K562 (cell line): ENCODE measurements at regions not wholly inside any gene's neighbourhood (a gene's known extent, or its start where the extent isn't known, plus 50 kb on each side); places are given as distances from the start of the nearest gene placed in this dataset.

Experiments used
- ATAC-seq: fragments of 200-7000 bp; cut with Tn5 transposase; 3 replicates; pipeline ENCODE4 v1.9.1; 2020; ENCODE audit warnings: moderate library complexity
- BruUV-seq: library from RNA; stranded (reverse); fragments of 400-500 nt; replicated peaks from 2 replicates; lab custom pipeline; 2021; lab: Mats Ljungman, UMichigan
- CTCF ChIA-PET: fragments of 300-600 bp; formaldehyde crosslinking; extraction: SDS; loops from one replicate; lab custom pipeline; 2021; ENCODE audit warnings: low intra/inter-chr PET ratio; lab: Yijun Ruan, JAX
- POLR2A ChIA-PET: fragments of 300-600, 350-650 bp; sonication (Branson Sonifier 250); formaldehyde crosslinking; extraction: SDS; loops from one replicate; lab custom pipeline; 2021; ENCODE audit warnings: antibody characterized with exemption, inconsistent platforms; lab: Yijun Ruan, JAX
- DNase-seq, 4 experiments: peaks; one replicate each; pipeline versions ENCODE4 v3.0.0 to v3.0.0-alpha.2; 2011 to 2018; ENCODE audit warnings: low spot score in 3 of 4, mixed read lengths in 3 of 4; ENCODE audit errors: extremely low read depth in 1 of 4
- FAIRE-seq: peaks from 2 replicates; lab custom pipeline; 2011; peaks lifted over from hg19 to GRCh38; lab: Jason Lieb, UNC
- H2AFZ ChIP-seq: 2 replicates; pipeline ENCODE4 v1.6.0; 2011; ENCODE audit warnings: low read depth, low read length, control low read depth, inconsistent platforms
- H3K27ac ChIP-seq: fragments of 200-600 bp; 3 replicates; pipeline ENCODE4 v1.8.0; 2011; ENCODE audit warnings: low read depth, mild to moderate bottlenecking, control low read depth, inconsistent platforms, low read length, moderate library complexity, mixed read lengths; ENCODE audit errors: extremely low read depth
- H3K27me3 ChIP-seq, 2 experiments: fragments of 300-600 bp in 1 of 2; 2 replicates in 1 of 2; 3 replicates in 1 of 2; pipeline versions ENCODE4 v1.6.0 to v1.8.0; 2011; ENCODE audit warnings: inconsistent platforms in 2 of 2, low read length in 2 of 2, mild to moderate bottlenecking in 1 of 2, mixed read lengths in 1 of 2, moderate library complexity in 1 of 2; ENCODE audit not compliant: control insufficient read depth in 2 of 2, insufficient read depth in 2 of 2
- H3K36me3 ChIP-seq: fragments of 300-600 bp; 3 replicates; pipeline ENCODE4 v1.8.0; 2011; ENCODE audit warnings: mild to moderate bottlenecking, low read length, inconsistent platforms; ENCODE audit not compliant: control insufficient read depth, insufficient read depth
- H3K4me1 ChIP-seq, 2 experiments: fragments of 200-600 bp in 1 of 2; replicated peaks in 1 of 2; 2 replicates in 1 of 2; 3 replicates in 1 of 2; pipeline versions ENCODE4 v1.5.1 to v1.8.0; 2011; ENCODE audit warnings: inconsistent platforms in 2 of 2, low read length in 2 of 2, mild to moderate bottlenecking in 1 of 2, mixed read lengths in 1 of 2, moderate library complexity in 1 of 2; ENCODE audit not compliant: control insufficient read depth in 2 of 2, insufficient read depth in 2 of 2
- H3K4me2 ChIP-seq: 2 replicates; pipeline ENCODE4 v1.6.1; 2011; ENCODE audit warnings: low read length, control low read depth, inconsistent platforms, mixed read lengths; ENCODE audit not compliant: insufficient read depth
- H3K4me3 ChIP-seq: fragments of 200-600 bp; sonication (generic), shearing (Covaris generic); 2 replicates; pipeline ENCODE4 v1.5.1; 2016; ENCODE audit warnings: control low read depth, inconsistent platforms
- H3K79me2 ChIP-seq: fragments of 200-600 bp; 3 replicates; pipeline ENCODE4 v1.8.0; 2011; ENCODE audit warnings: low read length, inconsistent platforms; ENCODE audit not compliant: control insufficient read depth, insufficient read depth
- H3K9ac ChIP-seq, 2 experiments: 2 replicates each; pipeline versions ENCODE4 v1.6.0 to v1.6.1; 2011; ENCODE audit warnings: low read depth in 2 of 2, low read length in 2 of 2, control low read depth in 1 of 2, inconsistent platforms in 1 of 2, mild to moderate bottlenecking in 1 of 2, mixed read lengths in 1 of 2; ENCODE audit not compliant: insufficient read depth in 1 of 2
- H3K9me1 ChIP-seq: one replicate; pipeline ENCODE4 v1.6.0; 2011; ENCODE audit warnings: inconsistent platforms, mild to moderate bottlenecking, low read length, moderate library complexity; ENCODE audit not compliant: control insufficient read depth, insufficient read depth
- H3K9me3 ChIP-seq: replicated peaks from 2 replicates; pipeline ENCODE4 v1.5.1; 2011; ENCODE audit warnings: low read depth, low read length, inconsistent platforms; ENCODE audit not compliant: control insufficient read depth, insufficient read depth
- H4K20me1 ChIP-seq: replicated peaks from 2 replicates; pipeline ENCODE4 v1.6.1; 2011; ENCODE audit warnings: low read length, inconsistent platforms, mixed read lengths; ENCODE audit not compliant: control insufficient read depth, insufficient read depth
- BCL6 ChIP-seq: fragments of 250-450 bp; sonication (Bioruptor Pico); IDR thresholded peaks from 2 replicates; pipeline ENCODE4 v1.4.0; 2020
- DNMT1 ChIP-seq: fragments of 450-650 bp; IDR thresholded peaks from 2 replicates; pipeline ENCODE4 v1.6.1; 2016; ENCODE audit warnings: antibody characterized with exemption, mild to moderate bottlenecking
- HDAC3 ChIP-seq: fragments of 450-650 bp; IDR thresholded peaks from 2 replicates; pipeline ENCODE4 v1.6.1; 2018; ENCODE audit warnings: borderline replicate concordance, mild to moderate bottlenecking, moderate library complexity; ENCODE audit not compliant: partially characterized antibody
- IRF1 ChIP-seq: sonication (generic); formaldehyde crosslinking; IDR thresholded peaks from 2 replicates; pipeline ENCODE4 v1.8.0; 2022; ENCODE audit warnings: missing genetic modification reagents, mild to moderate bottlenecking, borderline replicate concordance
- SAFB2 ChIP-seq: fragments of 200-400 bp; formaldehyde crosslinking; IDR thresholded peaks from 2 replicates; pipeline ENCODE4 v1.6.1; 2018; ENCODE audit warnings: borderline replicate concordance, low read length, low read depth, moderate library complexity; ENCODE audit not compliant: severe bottlenecking
- SMC3 ChIP-seq: conservative IDR thresholded peaks from 2 replicates; pipeline ENCODE4 v1.6.1; 2011; ENCODE audit warnings: low read depth, low read length, improper control_type of control experiment; ENCODE audit not compliant: insufficient read depth
- SRSF1 ChIP-seq: fragments of 200-400 bp; formaldehyde crosslinking; IDR thresholded peaks from 2 replicates; pipeline ENCODE4 v1.6.1; 2017; ENCODE audit warnings: mild to moderate bottlenecking, low read depth, low read length, moderate library complexity
- ZNF184 ChIP-seq: sonication (generic); formaldehyde crosslinking; IDR thresholded peaks from 2 replicates; pipeline ENCODE4 v1.5.0; 2020; ENCODE audit warnings: missing genetic modification reagents
- ZNF316 ChIP-seq: fragments of 450-650 bp; IDR thresholded peaks from 2 replicates; pipeline ENCODE4 v1.6.1; 2016
- ZNF436 ChIP-seq: fragments of 250-450, 450-650 bp; sonication (Bioruptor Pico); formaldehyde crosslinking; IDR thresholded peaks from 2 replicates; pipeline ENCODE4 v1.7.0; 2020; ENCODE audit warnings: mild to moderate bottlenecking
- ZNF778 ChIP-seq: fragments of 450-650 bp; formaldehyde crosslinking; IDR thresholded peaks from 2 replicates; pipeline ENCODE4 v1.4.0; 2020; ENCODE audit warnings: mild to moderate bottlenecking, moderate library complexity
- WGBS: fragments of 100-300 bp; shearing (Covaris generic); methylation state at CpG from one replicate; pipeline ENCODE4 v1.1.6; 2016; ENCODE audit warnings: low coverage, mixed read lengths; ENCODE audit not compliant: insufficient coverage; ENCODE audit errors: missing lambda C conversion rate; 5-methylcytosine and 5-hydroxymethylcytosine counted together
- in situ Hi-C: fragments of 300-500 bp; cut with MboI; formaldehyde crosslinking; loops from 4 replicates; pipeline ENCODE4 v1.15.0; 2018; ENCODE audit warnings: inconsistent platforms, mixed read lengths
- intact Hi-C: fragments of 100-400 bp; cut with micrococcal nuclease; formaldehyde crosslinking; loops from 2 replicates; pipeline ENCODE4 v1.14.2; 2022
- TF ChIP-seq, protein P1 (sequence below): fragments of 200-600 bp; sonication (generic); IDR thresholded peaks from one replicate; pipeline ENCODE4 v1.6.1; 2012; ENCODE audit warnings: mild to moderate bottlenecking, low read depth, low read length, inconsistent platforms

DNA sequence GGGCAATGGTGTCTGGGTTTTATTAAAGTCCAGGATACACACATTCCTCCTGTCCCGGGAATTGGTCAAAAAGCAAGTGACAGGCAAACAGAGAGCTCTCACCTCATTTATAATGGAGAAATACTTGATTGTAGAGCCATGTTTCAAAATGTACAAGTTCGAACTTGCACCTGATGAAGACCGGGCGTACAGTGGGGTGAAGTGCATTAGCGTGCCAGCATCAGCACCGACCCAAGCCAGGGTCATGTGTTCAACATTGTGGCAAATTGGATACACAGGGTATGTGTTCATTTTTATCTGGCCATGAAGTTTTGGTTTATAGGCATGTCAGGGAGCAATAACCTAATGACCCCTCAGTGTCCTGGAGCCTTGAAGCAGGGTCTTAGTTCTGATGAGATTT is 472.5 kb downstream of the IRX1 start:
- Histone ChIP-seq H3K9me3 (no peaks in the 10 kb centered on the region), H3K9ac (no peak overlapping the region), H2AFZ (no peak overlapping the region), H3K27ac (no peak overlapping the region), H4K20me1 (no peaks in the 10 kb centered on the region), H3K4me1 (no peaks in the 10 kb centered on the region), H3K9me1 (no peaks in the 10 kb centered on the region), H3K79me2 (no peaks in the 10 kb centered on the region), H3K36me3 (no peaks in the 10 kb centered on the region), H3K4me3 (no peak overlapping the region), H3K4me2 (no peak overlapping the region), H3K27me3 (no peaks in the 10 kb centered on the region)
- no peak for DNase-seq
- CTCF ChIA-PET = no interaction called here
- 4% methylated on average over 6 of the region's 6 CpGs for WGBS
- in situ Hi-C loops = no loop called here
- POLR2A ChIA-PET = no interaction called here
- intact Hi-C loops = no loop called here
- ATAC-seq = no peak
- BruUV-seq = no TSS peak
- FAIRE-seq = no peak
- TF ChIP-seq BCL6 (CRISPR knock-in tag) (no peak), SRSF1 (no peak), ZNF316 (no peak), ZNF778 (CRISPR knock-in tag) (no peak), SMC3 (no peak), IRF1 (no peak), ZNF184 (CRISPR knock-in tag) (no peak), ZNF436 (CRISPR knock-in tag) (no peak), SAFB2 (no peak), HDAC3 (no peak), DNMT1 (no peak)
- TF ChIP-seq, protein P1, sequence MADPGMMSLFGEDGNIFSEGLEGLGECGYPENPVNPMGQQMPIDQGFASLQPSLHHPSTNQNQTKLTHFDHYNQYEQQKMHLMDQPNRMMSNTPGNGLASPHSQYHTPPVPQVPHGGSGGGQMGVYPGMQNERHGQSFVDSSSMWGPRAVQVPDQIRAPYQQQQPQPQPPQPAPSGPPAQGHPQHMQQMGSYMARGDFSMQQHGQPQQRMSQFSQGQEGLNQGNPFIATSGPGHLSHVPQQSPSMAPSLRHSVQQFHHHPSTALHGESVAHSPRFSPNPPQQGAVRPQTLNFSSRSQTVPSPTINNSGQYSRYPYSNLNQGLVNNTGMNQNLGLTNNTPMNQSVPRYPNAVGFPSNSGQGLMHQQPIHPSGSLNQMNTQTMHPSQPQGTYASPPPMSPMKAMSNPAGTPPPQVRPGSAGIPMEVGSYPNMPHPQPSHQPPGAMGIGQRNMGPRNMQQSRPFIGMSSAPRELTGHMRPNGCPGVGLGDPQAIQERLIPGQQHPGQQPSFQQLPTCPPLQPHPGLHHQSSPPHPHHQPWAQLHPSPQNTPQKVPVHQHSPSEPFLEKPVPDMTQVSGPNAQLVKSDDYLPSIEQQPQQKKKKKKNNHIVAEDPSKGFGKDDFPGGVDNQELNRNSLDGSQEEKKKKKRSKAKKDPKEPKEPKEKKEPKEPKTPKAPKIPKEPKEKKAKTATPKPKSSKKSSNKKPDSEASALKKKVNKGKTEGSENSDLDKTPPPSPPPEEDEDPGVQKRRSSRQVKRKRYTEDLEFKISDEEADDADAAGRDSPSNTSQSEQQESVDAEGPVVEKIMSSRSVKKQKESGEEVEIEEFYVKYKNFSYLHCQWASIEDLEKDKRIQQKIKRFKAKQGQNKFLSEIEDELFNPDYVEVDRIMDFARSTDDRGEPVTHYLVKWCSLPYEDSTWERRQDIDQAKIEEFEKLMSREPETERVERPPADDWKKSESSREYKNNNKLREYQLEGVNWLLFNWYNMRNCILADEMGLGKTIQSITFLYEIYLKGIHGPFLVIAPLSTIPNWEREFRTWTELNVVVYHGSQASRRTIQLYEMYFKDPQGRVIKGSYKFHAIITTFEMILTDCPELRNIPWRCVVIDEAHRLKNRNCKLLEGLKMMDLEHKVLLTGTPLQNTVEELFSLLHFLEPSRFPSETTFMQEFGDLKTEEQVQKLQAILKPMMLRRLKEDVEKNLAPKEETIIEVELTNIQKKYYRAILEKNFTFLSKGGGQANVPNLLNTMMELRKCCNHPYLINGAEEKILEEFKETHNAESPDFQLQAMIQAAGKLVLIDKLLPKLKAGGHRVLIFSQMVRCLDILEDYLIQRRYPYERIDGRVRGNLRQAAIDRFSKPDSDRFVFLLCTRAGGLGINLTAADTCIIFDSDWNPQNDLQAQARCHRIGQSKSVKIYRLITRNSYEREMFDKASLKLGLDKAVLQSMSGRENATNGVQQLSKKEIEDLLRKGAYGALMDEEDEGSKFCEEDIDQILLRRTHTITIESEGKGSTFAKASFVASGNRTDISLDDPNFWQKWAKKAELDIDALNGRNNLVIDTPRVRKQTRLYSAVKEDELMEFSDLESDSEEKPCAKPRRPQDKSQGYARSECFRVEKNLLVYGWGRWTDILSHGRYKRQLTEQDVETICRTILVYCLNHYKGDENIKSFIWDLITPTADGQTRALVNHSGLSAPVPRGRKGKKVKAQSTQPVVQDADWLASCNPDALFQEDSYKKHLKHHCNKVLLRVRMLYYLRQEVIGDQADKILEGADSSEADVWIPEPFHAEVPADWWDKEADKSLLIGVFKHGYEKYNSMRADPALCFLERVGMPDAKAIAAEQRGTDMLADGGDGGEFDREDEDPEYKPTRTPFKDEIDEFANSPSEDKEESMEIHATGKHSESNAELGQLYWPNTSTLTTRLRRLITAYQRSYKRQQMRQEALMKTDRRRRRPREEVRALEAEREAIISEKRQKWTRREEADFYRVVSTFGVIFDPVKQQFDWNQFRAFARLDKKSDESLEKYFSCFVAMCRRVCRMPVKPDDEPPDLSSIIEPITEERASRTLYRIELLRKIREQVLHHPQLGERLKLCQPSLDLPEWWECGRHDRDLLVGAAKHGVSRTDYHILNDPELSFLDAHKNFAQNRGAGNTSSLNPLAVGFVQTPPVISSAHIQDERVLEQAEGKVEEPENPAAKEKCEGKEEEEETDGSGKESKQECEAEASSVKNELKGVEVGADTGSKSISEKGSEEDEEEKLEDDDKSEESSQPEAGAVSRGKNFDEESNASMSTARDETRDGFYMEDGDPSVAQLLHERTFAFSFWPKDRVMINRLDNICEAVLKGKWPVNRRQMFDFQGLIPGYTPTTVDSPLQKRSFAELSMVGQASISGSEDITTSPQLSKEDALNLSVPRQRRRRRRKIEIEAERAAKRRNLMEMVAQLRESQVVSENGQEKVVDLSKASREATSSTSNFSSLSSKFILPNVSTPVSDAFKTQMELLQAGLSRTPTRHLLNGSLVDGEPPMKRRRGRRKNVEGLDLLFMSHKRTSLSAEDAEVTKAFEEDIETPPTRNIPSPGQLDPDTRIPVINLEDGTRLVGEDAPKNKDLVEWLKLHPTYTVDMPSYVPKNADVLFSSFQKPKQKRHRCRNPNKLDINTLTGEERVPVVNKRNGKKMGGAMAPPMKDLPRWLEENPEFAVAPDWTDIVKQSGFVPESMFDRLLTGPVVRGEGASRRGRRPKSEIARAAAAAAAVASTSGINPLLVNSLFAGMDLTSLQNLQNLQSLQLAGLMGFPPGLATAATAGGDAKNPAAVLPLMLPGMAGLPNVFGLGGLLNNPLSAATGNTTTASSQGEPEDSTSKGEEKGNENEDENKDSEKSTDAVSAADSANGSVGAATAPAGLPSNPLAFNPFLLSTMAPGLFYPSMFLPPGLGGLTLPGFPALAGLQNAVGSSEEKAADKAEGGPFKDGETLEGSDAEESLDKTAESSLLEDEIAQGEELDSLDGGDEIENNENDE = no peak
